DOHH2 (cell line): ENCODE measurements at regions not wholly inside any gene's neighbourhood (a gene's known extent, or its start where the extent isn't known, plus 50 kb on each side); places are given as distances from the start of the nearest gene placed in this dataset.

Experiments
- H3F3A ChIP-seq: fragments of 200-600 bp; sonication (generic), shearing (Covaris generic); 2 replicates; pipeline ENCODE4 v1.6.0; 2016; ENCODE audit warnings: antibody characterized with exemption, mild to moderate bottlenecking; ENCODE audit not compliant: control insufficient read depth, insufficient read depth
- H3K27ac ChIP-seq: fragments of 200-600 bp; sonication (generic); 2 replicates; pipeline ENCODE4 v1.5.1; 2014; ENCODE audit warnings: low read depth, mild to moderate bottlenecking, low read length, moderate library complexity
- H3K27me3 ChIP-seq: fragments of 200-600 bp; sonication (generic); 2 replicates; pipeline ENCODE4 v1.6.1; 2014; ENCODE audit warnings: mild to moderate bottlenecking, low read length, mixed read lengths; ENCODE audit not compliant: control insufficient read depth
- H3K36me3 ChIP-seq: fragments of 200-600 bp; sonication (generic); 2 replicates; pipeline ENCODE4 v1.6.1; 2014; ENCODE audit warnings: mild to moderate bottlenecking, low read length, moderate library complexity, mixed read lengths; ENCODE audit not compliant: control insufficient read depth
- H3K4me1 ChIP-seq: fragments of 200-600 bp; sonication (generic); 2 replicates; pipeline ENCODE4 v1.6.1; 2014; ENCODE audit warnings: mild to moderate bottlenecking, low read length, mixed read lengths; ENCODE audit not compliant: control insufficient read depth
- H3K4me2 ChIP-seq: fragments of 200-600 bp; sonication (generic); 2 replicates; pipeline ENCODE4 v1.6.0; 2014; ENCODE audit warnings: mild to moderate bottlenecking, low read length, moderate library complexity
- H3K4me3 ChIP-seq: fragments of 200-600 bp; sonication (generic); 2 replicates; pipeline ENCODE4 v1.5.1; 2014; ENCODE audit warnings: mild to moderate bottlenecking, low read length, mixed read lengths
- H3K79me2 ChIP-seq: fragments of 200-600 bp; sonication (generic); 2 replicates; pipeline ENCODE4 v1.6.1; 2014; ENCODE audit warnings: mild to moderate bottlenecking, low read length, mixed read lengths; ENCODE audit not compliant: control insufficient read depth
- H3K9me2 ChIP-seq: fragments of 200-600 bp; sonication (generic); replicated peaks from 2 replicates; pipeline ENCODE4 v1.6.1; 2014; ENCODE audit warnings: mild to moderate bottlenecking, low read length, mixed read lengths; ENCODE audit not compliant: control insufficient read depth
- H3K9me3 ChIP-seq: fragments of 200-600 bp; sonication (generic); 2 replicates; pipeline ENCODE4 v1.6.1; 2014; ENCODE audit warnings: antibody characterized with exemption, low read length, mixed read lengths; ENCODE audit not compliant: control insufficient read depth, insufficient read depth
- H4K20me1 ChIP-seq: fragments of 200-600 bp; sonication (generic); 2 replicates; pipeline ENCODE4 v1.6.0; 2014; ENCODE audit warnings: low read depth, mild to moderate bottlenecking, antibody characterized with exemption, low read length, moderate library complexity; ENCODE audit not compliant: control insufficient read depth, insufficient read depth
- CTCF ChIP-seq: fragments of 200-600 bp; sonication (generic); IDR thresholded peaks from one replicate; pipeline ENCODE4 v1.5.1; 2014; ENCODE audit warnings: antibody characterized with exemption, mild to moderate bottlenecking, low read depth, low read length; ENCODE audit not compliant: poor library complexity, severe bottlenecking
- EZH2phosphoT487 ChIP-seq: fragments of 200-600 bp; sonication (generic); IDR thresholded peaks from 2 replicates; pipeline ENCODE4 v1.6.1; 2017; ENCODE audit warnings: borderline replicate concordance, mild to moderate bottlenecking, antibody characterized with exemption, low read length, moderate library complexity, mixed read lengths

DNA sequence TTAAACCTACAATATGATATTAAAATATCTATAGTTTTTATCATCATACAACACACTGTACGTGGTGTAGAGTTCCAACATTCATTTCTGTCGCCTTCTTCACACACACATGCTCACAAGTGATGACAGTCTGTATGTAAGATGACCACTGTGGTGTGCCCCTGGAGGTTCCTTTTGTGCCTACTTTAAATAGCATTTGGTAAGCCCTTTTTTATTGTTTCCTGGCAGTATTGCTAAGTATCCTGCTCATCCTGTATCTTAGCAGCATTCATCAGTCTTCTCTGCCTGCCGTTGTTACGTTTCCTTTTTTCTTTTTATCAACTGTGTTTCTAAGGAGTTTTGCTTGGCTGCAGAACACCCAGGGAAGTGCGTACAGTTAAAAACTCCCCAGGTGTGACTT, 231.4 kb downstream of the CHRM3 start:
- TF ChIP-seq CTCF (no peak), EZH2phosphoT487 (no peak)
- H3K27me3 ChIP-seq, result no peaks in the 10 kb centered on the region

GRCh38 chr1:239619190-239619589, 232.8 kb downstream of the CHRM3 start:
- H3K36me3 ChIP-seq, result no peaks in the 10 kb centered on the region
- H3K27ac ChIP-seq, result no peak overlapping the region
- no peaks in the 10 kb centered on the region for H4K20me1 ChIP-seq
- no peak overlapping the region for H3K4me2 ChIP-seq
- no peaks in the 10 kb centered on the region for H3K9me2 ChIP-seq
- H3K27me3 ChIP-seq, result no peaks in the 10 kb centered on the region
- no peak overlapping the region for H3K4me3 ChIP-seq
- no peaks in the 10 kb centered on the region for H3K4me1 ChIP-seq
- H3K9me3 ChIP-seq, result no peaks in the 10 kb centered on the region
- H3F3A ChIP-seq, result no peaks in the 10 kb centered on the region
- TF ChIP-seq EZH2phosphoT487 (no peak), CTCF (no peak)
- no peaks in the 10 kb centered on the region for H3K79me2 ChIP-seq

More for the DNA sequence above, 231.4 kb downstream of the CHRM3 start:
- H3K36me3 ChIP-seq, result no peaks in the 10 kb centered on the region
- no peaks in the 10 kb centered on the region for H3K9me3 ChIP-seq
- H3K9me2 ChIP-seq, result no peaks in the 10 kb centered on the region
- no peak overlapping the region for H3K4me3 ChIP-seq
- no peak overlapping the region for H3K27ac ChIP-seq
- H4K20me1 ChIP-seq, result no peaks in the 10 kb centered on the region
- H3K4me2 ChIP-seq, result no peak overlapping the region
- no peaks in the 10 kb centered on the region for H3F3A ChIP-seq
- H3K4me1 ChIP-seq, result no peaks in the 10 kb centered on the region
- H3K79me2 ChIP-seq, result no peaks in the 10 kb centered on the region

DNA sequence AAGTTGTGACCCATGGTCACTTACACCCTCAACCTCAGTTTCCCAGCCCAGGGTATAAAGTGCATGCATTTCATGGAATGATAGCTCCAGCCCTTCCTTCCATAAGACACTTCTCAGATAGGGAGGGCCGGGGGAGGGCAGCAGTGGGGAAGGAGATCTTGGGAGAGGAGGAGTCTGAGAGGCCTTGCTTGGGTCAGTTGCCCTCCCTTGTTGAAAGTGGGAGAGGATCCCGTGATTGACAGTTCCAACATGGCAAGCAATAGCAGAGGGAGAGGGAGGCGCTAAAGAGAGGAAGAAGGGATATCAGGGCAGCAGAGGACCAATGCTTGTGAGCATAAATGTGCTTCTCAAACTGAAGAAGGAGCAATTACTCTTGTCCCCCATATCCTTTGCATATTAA, 244.4 kb downstream of the CHRM3 start:
- no peaks in the 10 kb centered on the region for H3K79me2 ChIP-seq
- H3K4me3 ChIP-seq, result no peak overlapping the region
- no peak overlapping the region for H3K27ac ChIP-seq
- no peaks in the 10 kb centered on the region for H3K4me1 ChIP-seq
- no peaks in the 10 kb centered on the region for H4K20me1 ChIP-seq
- no peaks in the 10 kb centered on the region for H3K36me3 ChIP-seq
- no peaks in the 10 kb centered on the region for H3K27me3 ChIP-seq
- H3F3A ChIP-seq, result no peaks in the 10 kb centered on the region
- TF ChIP-seq EZH2phosphoT487, result no peak
- no peak for TF ChIP-seq CTCF
- H3K4me2 ChIP-seq, result no peak overlapping the region
- H3K9me3 ChIP-seq, result no peaks in the 10 kb centered on the region
- no peaks in the 10 kb centered on the region for H3K9me2 ChIP-seq

DNA sequence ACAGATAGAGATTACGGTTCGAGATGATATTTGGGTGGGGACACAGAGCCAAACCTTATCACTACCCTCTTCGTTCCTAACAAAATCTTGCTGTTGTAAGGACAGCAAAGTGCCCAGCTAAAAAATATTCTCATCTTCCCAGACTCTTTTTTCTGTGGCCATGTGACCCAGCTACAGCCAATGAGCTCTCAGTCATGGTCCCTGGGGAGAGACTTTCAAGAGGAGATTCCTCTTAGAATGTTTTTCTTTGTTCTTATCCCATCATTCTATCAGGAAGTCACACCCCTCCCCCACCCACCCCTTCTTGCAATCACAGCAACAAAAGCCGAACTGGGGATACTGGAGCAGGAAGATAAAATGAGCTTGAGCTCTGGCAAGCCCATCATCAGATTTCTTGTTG, 247.1 kb downstream of the CHRM3 start:
- no peaks in the 10 kb centered on the region for H3K36me3 ChIP-seq
- no peak overlapping the region for H3K4me3 ChIP-seq
- no peaks in the 10 kb centered on the region for H3K79me2 ChIP-seq
- H3K27me3 ChIP-seq, result no peaks in the 10 kb centered on the region
- H3K4me2 ChIP-seq, result no peak overlapping the region
- no peak overlapping the region for H3K27ac ChIP-seq
- H3K9me3 ChIP-seq, result no peaks in the 10 kb centered on the region
- no peaks in the 10 kb centered on the region for H3K4me1 ChIP-seq
- H3K9me2 ChIP-seq, result no peaks in the 10 kb centered on the region
- H3F3A ChIP-seq, result no peaks in the 10 kb centered on the region
- H4K20me1 ChIP-seq, result no peaks in the 10 kb centered on the region
- no peak for TF ChIP-seq EZH2phosphoT487
- TF ChIP-seq CTCF, result no peak
